ENCODE measurements at regions not wholly inside any gene's neighbourhood (a gene's known extent, or its start where the extent isn't known, plus 50 kb on each side); places are given as distances from the start of the nearest gene placed in this dataset.

DNA sequence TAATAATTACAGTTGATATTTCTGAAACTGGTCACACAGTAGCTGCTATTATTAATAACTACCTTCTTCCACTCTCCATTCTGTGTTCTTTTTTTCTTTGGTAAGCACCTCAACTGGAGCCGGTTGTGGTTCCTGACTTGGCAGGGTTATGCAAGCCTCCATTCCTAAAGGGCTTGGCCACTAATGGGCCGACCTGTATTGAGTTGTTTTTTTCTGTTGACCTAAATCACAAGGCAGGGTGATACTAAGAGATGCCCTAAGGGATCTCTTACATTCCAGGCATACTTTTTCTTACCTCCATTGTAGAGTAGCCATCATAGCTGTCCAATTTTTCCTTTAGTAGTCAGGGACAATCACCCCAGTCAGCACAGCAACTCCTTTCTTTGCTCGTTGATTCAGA, 1295.8 kb upstream of the ADGRL3 start (continued):
- TF ChIP-seq CHD7 (IDR thresholded peaks at IDR 0.05; ENCODE audit: insufficient replicate concordance, low read length): no peak
